ENCODE measurements at regions not wholly inside any gene's neighbourhood (a gene's known extent, or its start where the extent isn't known, plus 50 kb on each side); places are given as distances from the start of the nearest gene placed in this dataset.

DNA sequence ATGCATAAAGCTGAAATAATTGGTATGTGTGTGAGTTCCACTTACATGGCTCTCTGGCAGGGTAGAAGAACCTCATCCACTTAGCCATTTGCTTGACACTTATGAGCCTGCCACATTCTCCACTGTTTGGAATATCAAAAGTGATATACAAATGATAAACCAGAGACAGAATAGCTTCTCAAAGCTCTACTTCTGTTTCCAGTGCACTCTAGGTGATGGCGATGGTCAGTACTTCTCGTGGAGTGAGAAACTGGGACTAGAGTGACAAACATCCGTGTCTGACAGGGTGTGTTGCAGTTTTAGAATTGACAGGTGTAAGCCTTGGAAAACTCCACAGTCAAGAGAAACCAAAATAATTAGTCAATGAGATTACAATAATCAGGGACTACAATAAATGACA, 935.8 kb upstream of the TYRP1 start:
- DNase-seq (no peak), ATAC-seq (no peak)
- Histone ChIP-seq H3K4me1 (ENCODE audit: insufficient read depth, low read length) (no peaks in the 10 kb centered on the region), H2AFZ (ENCODE audit: low read length) (no peak overlapping the region), H3K36me3 (ENCODE audit: low read depth, low read length) (no peaks in the 10 kb centered on the region), H3K4me2 (ENCODE audit: low read length) (no peak overlapping the region), H3F3A (ENCODE audit: low read length, unreplicated experiment) (no peaks in the 10 kb centered on the region), H4K20me1 (ENCODE audit: low read length) (no peaks in the 10 kb centered on the region), H3K79me2 (ENCODE audit: low read length) (no peaks in the 10 kb centered on the region), H3K9me3 (ENCODE audit: low read length) (no peaks in the 10 kb centered on the region), H3K4me3 (ENCODE audit: low read length) (no peak overlapping the region), H3K27ac (ENCODE audit: low read length) (no peak overlapping the region), H3K9me2 (replicated peaks; ENCODE audit: low read length) (no peaks in the 10 kb centered on the region), H3K27me3 (ENCODE audit: low read length) (no peaks in the 10 kb centered on the region), H3K9ac (ENCODE audit: low read length) (no peak overlapping the region)
- intact Hi-C loops (cut with micrococcal nuclease) = no loop called here
- TF ChIP-seq, protein P1, sequence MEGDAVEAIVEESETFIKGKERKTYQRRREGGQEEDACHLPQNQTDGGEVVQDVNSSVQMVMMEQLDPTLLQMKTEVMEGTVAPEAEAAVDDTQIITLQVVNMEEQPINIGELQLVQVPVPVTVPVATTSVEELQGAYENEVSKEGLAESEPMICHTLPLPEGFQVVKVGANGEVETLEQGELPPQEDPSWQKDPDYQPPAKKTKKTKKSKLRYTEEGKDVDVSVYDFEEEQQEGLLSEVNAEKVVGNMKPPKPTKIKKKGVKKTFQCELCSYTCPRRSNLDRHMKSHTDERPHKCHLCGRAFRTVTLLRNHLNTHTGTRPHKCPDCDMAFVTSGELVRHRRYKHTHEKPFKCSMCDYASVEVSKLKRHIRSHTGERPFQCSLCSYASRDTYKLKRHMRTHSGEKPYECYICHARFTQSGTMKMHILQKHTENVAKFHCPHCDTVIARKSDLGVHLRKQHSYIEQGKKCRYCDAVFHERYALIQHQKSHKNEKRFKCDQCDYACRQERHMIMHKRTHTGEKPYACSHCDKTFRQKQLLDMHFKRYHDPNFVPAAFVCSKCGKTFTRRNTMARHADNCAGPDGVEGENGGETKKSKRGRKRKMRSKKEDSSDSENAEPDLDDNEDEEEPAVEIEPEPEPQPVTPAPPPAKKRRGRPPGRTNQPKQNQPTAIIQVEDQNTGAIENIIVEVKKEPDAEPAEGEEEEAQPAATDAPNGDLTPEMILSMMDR (conservative IDR thresholded peaks at IDR 0.05; ENCODE audit: low read depth, low read length) = no peak
- TF ChIP-seq EZH2 (IDR thresholded peaks at IDR 0.05; ENCODE audit: low read length, unreplicated experiment) (no peak), EZH2phosphoT487 (IDR thresholded peaks at IDR 0.05; ENCODE audit: borderline replicate concordance, low read length) (no peak)
- no TSS peak for BruUV-seq (replicated peaks)
- POLR2A ChIA-PET (ENCODE audit: unreplicated experiment) = no interaction called here
- CTCF ChIA-PET = no interaction called here

DNA sequence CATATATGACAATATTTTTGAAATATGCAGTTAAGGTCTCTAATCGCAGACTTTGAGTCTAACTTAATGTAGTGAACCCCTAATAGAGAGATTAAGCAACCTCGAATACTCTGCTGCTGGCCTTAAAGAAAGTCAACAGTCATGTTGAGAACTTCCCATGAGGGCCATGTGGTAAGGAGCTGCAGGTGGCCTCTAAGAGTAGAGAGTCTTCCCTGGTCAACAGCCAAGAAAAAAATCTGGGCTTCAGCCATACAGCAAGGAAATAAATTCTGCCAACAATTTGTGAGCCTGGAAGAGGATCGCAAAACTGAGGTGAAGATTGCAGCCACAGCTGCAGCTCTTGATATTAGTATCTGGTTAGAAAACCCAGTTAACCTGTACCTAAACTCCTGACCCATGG, 935.2 kb upstream of the TYRP1 start:
- no peak overlapping the region for H2AFZ ChIP-seq (ENCODE audit: low read length)
- H3K27ac ChIP-seq (ENCODE audit: low read length) = no peak overlapping the region
- H3K9me3 ChIP-seq (ENCODE audit: low read length) = no peaks in the 10 kb centered on the region
- H4K20me1 ChIP-seq (ENCODE audit: low read length) = no peaks in the 10 kb centered on the region
- H3K9me2 ChIP-seq (replicated peaks; ENCODE audit: low read length) = no peaks in the 10 kb centered on the region
- H3K4me2 ChIP-seq (ENCODE audit: low read length) = no peak overlapping the region
- ChIA-PET POLR2A (ENCODE audit: unreplicated experiment) (no interaction called here), CTCF (no interaction called here)
- ATAC-seq (no peak), DNase-seq (no peak)
- TF ChIP-seq EZH2phosphoT487 (IDR thresholded peaks at IDR 0.05; ENCODE audit: borderline replicate concordance, low read length) (no peak), EZH2 (IDR thresholded peaks at IDR 0.05; ENCODE audit: low read length, unreplicated experiment) (no peak)
- TF ChIP-seq, protein P1 (conservative IDR thresholded peaks at IDR 0.05; ENCODE audit: low read depth, low read length) = no peak
- no peaks in the 10 kb centered on the region for H3F3A ChIP-seq (ENCODE audit: low read length, unreplicated experiment)
- intact Hi-C loops (cut with micrococcal nuclease) = no loop called here
- H3K79me2 ChIP-seq (ENCODE audit: low read length) = no peaks in the 10 kb centered on the region
- H3K4me1 ChIP-seq (ENCODE audit: insufficient read depth, low read length) = no peaks in the 10 kb centered on the region
- H3K4me3 ChIP-seq (ENCODE audit: low read length) = no peak overlapping the region
- BruUV-seq (replicated peaks) = no TSS peak
- H3K9ac ChIP-seq (ENCODE audit: low read length) = no peak overlapping the region
- H3K36me3 ChIP-seq (ENCODE audit: low read depth, low read length) = no peaks in the 10 kb centered on the region
- H3K27me3 ChIP-seq (ENCODE audit: low read length) = no peaks in the 10 kb centered on the region

DNA sequence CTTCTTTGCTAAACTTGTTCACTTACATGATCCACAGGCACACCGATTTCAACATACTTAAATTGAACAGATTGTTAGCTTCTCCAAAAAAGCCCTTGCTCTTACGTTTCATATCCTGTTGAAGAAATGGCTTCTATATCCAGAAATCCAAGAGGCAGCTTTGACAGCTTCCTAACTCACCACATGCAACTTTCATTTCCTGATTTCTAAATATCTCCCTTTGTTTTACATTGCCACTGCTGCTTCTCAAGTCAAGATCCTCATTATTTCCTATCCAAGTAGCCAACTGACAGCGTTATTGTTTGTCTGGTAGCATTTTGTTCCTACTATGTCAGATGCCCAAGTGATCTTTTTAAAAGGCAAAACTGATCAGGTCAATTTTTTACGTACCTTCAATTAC, 913.2 kb upstream of the TYRP1 start:
- Histone ChIP-seq H3K4me2 (ENCODE audit: low read length) (no peak overlapping the region), H3K4me3 (ENCODE audit: low read length) (no peak overlapping the region), H3K79me2 (ENCODE audit: low read length) (no peaks in the 10 kb centered on the region), H3K27ac (ENCODE audit: low read length) (no peak overlapping the region), H3K4me1 (ENCODE audit: insufficient read depth, low read length) (no peaks in the 10 kb centered on the region), H3F3A (ENCODE audit: low read length, unreplicated experiment) (no peaks in the 10 kb centered on the region), H3K9me3 (ENCODE audit: low read length) (no peaks in the 10 kb centered on the region), H4K20me1 (ENCODE audit: low read length) (no peaks in the 10 kb centered on the region), H3K9me2 (replicated peaks; ENCODE audit: low read length) (no peaks in the 10 kb centered on the region), H3K36me3 (ENCODE audit: low read depth, low read length) (no peaks in the 10 kb centered on the region), H3K27me3 (ENCODE audit: low read length) (no peaks in the 10 kb centered on the region), H2AFZ (ENCODE audit: low read length) (no peak overlapping the region), H3K9ac (ENCODE audit: low read length) (no peak overlapping the region)
- intact Hi-C loops (cut with micrococcal nuclease) = no loop called here
- BruUV-seq (replicated peaks) = no TSS peak
- ATAC-seq = no peak
- TF ChIP-seq EZH2phosphoT487 (IDR thresholded peaks at IDR 0.05; ENCODE audit: borderline replicate concordance, low read length) = no peak
- no peak for TF ChIP-seq EZH2 (IDR thresholded peaks at IDR 0.05; ENCODE audit: low read length, unreplicated experiment)
- TF ChIP-seq, protein P1 (conservative IDR thresholded peaks at IDR 0.05; ENCODE audit: low read depth, low read length) = no peak
- ChIA-PET POLR2A (ENCODE audit: unreplicated experiment) (no interaction called here), CTCF (no interaction called here)
- DNase-seq = no peak
